ENCODE measurements at regions not wholly inside any gene's neighbourhood (a gene's known extent, or its start where the extent isn't known, plus 50 kb on each side); places are given as distances from the start of the nearest gene placed in this dataset.

DNA sequence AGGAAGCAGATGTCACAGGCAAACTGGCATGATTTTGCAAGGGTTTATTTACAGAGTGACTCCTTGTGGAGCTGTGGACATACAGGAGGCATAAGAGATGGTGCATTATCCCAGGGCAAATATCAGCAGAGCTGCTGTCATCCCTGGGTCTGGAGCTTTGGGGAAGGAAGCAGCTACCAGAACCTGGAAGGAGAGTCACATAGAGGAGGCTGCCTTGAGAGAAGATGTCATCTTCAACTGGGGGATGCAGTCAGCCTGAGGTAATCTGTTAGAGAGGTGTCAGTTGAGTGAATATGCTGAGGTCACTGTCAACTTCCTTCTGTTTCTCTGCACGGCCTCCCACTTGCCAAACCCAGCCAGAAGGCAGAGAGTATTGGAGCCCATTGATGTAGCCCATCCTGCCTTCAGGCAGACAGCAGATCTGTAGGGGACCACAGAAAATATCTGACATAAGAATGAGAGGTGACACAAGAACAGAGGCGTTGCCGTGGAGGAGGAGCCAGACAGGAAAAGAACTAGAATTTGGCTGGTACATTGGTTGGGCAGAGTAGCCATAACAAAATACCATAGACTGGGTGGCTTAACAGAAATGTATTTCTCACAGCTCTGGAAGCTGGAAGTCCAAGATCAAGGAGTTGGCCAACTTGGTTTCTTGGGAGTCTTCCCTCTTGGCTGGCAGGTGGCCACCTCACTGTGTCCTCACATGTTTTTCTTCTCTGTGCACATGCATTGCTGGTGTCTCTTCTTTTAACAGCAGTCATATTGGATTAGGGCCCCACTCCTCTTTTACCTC, 102.8 kb downstream of the SNX18 start:
- Histone ChIP-seq H3K4me1 (ENCODE audit: insufficient read depth, low read length) (no peaks in the 10 kb centered on the region), H3K9ac (ENCODE audit: low read depth, low read length) (no peak overlapping the region), H3K9me3 (ENCODE audit: control insufficient read depth, insufficient read depth, low read length) (no peaks in the 10 kb centered on the region), H3K36me3 (ENCODE audit: insufficient read depth, low read length) (no peaks in the 10 kb centered on the region)

DNA sequence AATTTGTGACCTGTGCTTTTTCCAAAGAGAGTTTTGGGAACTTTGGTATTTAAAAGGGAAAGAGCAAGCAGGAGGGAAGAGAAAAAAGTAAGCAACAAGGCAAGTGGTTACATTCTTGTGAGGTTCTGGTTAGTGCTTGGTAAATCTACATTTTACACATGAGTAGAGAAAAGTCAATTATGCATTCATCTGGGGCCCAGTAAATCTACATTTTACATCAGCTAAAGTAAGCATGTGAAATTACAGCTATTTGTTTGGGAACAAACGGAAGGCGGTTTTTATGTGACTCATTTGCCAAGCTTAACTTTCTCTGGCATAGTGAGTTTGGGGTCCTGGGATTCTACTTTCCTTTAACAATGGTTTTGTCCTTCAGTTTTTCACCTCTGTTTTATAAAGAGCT, 102.2 kb downstream of the SNX18 start:
- H3K9ac ChIP-seq (ENCODE audit: low read depth, low read length), result no peak overlapping the region
- no peaks in the 10 kb centered on the region for H3K36me3 ChIP-seq (ENCODE audit: insufficient read depth, low read length)
- H3K4me1 ChIP-seq (ENCODE audit: insufficient read depth, low read length), result no peaks in the 10 kb centered on the region
- H3K9me3 ChIP-seq (ENCODE audit: control insufficient read depth, insufficient read depth, low read length), result no peaks in the 10 kb centered on the region

DNA sequence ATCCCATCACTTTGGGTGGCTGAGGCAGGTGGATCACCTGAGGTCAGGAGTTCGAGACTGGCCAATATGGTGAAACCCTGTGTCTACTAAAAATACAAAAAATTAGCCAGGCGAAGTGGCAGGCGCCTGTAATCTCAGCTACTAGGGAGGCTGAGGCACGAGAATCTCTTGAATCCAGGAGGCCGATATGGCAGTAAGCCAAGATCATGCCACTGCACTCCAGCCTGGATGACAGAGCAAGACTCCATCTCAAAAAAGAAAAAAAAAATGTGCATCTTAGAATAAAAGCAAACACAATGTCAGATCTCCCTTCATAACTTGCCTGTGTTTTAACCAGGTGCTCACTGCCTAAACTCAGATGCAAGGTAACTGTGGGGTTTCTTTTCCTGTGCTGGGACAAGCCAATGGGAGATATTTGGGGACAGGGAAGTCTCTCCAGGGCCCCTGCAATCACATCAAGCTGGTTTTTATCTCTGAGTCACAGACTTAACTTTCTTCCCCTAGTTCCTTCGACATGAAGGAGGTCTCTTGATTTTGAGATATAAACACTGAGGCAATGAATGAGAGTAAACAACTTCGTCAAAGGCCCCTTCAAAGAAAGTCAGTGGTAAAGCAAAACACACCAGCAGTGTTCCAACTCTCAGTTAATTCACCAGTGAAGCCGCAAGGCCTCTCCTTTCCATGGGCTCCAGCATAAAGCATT, 99.1 kb downstream of the SNX18 start:
- Histone ChIP-seq H3K36me3 (ENCODE audit: insufficient read depth, low read length) (no peaks in the 10 kb centered on the region), H3K9ac (ENCODE audit: low read depth, low read length) (no peak overlapping the region), H3K9me3 (ENCODE audit: control insufficient read depth, insufficient read depth, low read length) (no peaks in the 10 kb centered on the region), H3K4me1 (ENCODE audit: insufficient read depth, low read length) (no peaks in the 10 kb centered on the region)

DNA sequence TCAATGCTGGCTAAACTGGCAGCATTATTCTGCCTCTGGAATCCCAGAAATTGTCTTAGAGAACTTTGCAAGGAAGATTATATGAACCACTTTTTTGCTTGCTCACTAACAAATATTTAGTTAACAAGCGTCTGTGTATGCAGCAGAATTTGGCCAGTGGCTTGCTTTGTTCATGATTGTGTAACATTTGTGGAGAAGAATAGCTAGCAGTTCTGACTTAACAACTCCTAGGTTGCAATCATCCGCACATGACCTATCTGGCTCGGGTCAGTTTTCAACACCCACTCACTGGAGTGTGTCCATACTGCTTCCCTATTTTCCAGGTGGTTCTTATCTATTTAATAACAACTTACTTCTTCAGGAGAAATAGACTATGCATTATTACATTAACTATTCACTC, 98.5 kb downstream of the SNX18 start:
- H3K4me1 ChIP-seq (ENCODE audit: insufficient read depth, low read length), result no peaks in the 10 kb centered on the region
- no peaks in the 10 kb centered on the region for H3K9me3 ChIP-seq (ENCODE audit: control insufficient read depth, insufficient read depth, low read length)
- no peak overlapping the region for H3K9ac ChIP-seq (ENCODE audit: low read depth, low read length)
- H3K36me3 ChIP-seq (ENCODE audit: insufficient read depth, low read length), result no peaks in the 10 kb centered on the region

DNA sequence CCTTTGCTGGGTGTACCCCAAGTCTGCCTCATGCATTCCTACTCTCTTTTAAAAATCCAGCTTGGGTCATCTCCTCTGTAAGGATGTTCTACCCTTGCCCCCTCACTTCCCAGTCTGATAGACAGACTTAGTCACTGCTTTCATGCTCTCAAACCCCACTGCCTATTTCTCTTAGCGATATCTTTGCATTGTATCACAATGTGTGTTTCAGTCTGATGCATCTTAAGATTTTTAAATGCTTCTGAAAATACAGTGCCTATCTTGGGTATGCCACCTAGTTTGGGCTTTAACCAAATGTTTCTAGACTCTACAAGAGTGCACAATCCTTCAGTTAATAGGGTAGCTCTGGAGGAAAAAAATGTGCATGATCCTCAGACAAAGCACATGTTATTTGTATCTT, 97.8 kb downstream of the SNX18 start:
- Histone ChIP-seq H3K4me1 (ENCODE audit: insufficient read depth, low read length) (no peaks in the 10 kb centered on the region), H3K9me3 (ENCODE audit: control insufficient read depth, insufficient read depth, low read length) (no peaks in the 10 kb centered on the region), H3K36me3 (ENCODE audit: insufficient read depth, low read length) (no peaks in the 10 kb centered on the region), H3K9ac (ENCODE audit: low read depth, low read length) (no peak overlapping the region)

DNA sequence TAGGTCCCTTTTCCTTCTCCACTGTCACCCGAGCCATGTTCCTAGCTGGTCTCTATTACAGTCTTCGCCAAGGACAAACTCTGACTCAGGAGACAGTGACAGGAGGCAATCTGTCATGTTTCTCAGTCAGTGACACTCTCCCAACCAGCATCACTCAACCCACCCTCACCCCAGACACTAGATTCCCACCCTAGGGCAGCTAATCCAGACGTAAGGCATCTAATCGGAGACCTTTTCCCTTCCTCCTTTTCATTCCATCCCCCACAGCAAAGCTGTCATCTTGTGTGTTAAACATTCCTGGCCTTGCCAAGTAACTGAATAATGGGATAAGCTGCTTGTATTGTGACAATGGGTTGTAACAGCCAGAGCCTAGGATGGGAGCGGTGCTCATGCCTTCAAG, 95.2 kb downstream of the SNX18 start:
- Histone ChIP-seq H3K36me3 (ENCODE audit: insufficient read depth, low read length) (no peaks in the 10 kb centered on the region), H3K9me3 (ENCODE audit: control insufficient read depth, insufficient read depth, low read length) (no peaks in the 10 kb centered on the region), H3K9ac (ENCODE audit: low read depth, low read length) (no peak overlapping the region), H3K4me1 (ENCODE audit: insufficient read depth, low read length) (no peaks in the 10 kb centered on the region)

DNA sequence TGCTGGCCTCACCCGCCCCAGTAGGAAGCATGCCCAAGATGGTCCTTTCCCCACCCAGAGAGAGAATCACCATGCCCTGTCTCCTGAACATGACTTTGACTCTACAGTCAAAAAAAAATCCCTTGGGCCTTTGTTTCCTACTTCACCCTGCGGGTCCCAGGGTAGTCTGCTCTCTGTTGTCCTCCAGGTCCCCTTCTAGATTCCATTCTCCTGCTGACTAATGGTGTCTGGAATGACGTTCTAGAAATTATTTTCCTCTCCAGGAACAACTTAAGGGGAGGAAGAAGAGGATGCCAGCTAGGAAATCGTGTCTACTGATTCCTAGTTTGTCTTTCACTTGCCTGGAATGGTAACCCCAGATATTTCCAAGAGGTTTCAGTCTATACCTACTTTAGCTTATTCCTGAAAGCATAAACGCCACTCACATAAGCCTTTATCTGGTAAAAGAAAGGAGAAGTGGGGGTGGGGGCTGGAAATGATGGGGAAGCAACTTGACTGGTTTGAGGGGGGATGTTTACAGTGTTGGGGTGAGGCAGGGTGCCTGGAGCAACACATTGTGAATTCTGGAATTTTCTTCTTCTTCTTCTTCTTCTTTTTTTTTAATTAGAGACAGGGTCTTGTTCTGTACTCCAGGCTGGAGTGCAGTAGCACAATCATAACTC, 93.9 kb downstream of the SNX18 start:
- Histone ChIP-seq H3K9me3 (ENCODE audit: control insufficient read depth, insufficient read depth, low read length) (no peaks in the 10 kb centered on the region), H3K4me1 (ENCODE audit: insufficient read depth, low read length) (no peaks in the 10 kb centered on the region), H3K9ac (ENCODE audit: low read depth, low read length) (no peak overlapping the region), H3K36me3 (ENCODE audit: insufficient read depth, low read length) (no peaks in the 10 kb centered on the region)

DNA sequence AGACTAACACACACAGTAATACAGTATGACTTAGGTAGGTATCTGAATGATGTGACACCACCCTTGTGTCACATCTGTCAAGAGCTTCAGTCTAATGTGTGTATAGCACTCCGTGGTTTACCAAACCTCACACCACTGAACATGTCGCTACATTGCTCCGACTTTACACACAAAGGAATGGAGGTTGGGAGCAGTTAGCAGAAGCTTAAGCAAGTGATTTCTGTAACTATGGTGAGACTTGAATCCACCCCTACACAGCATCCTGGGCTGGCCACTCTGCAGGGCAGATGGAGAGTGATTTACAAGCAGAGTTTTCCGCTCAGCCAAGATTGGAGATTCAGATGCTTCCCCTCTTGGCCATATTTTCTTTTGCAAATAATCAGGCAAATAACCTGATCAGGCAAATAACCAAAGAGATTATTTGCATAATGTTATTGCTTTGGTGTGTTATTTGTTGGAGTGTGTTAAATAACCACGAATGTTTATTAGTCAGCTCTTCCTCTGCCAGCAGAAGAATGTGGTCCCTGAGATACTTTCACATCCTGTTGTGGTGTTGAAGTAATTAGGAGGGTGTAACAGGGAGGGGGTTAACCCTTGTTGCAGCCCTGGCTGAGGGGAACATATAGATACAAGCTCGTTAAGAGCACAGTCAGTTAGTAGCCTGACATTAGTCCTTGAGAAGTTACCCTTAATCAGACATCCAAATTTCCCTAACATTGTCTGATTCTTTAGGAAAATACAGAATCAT, 92.8 kb downstream of the SNX18 start:
- no peaks in the 10 kb centered on the region for H3K36me3 ChIP-seq (ENCODE audit: insufficient read depth, low read length)
- no peaks in the 10 kb centered on the region for H3K9me3 ChIP-seq (ENCODE audit: control insufficient read depth, insufficient read depth, low read length)
- no peak overlapping the region for H3K9ac ChIP-seq (ENCODE audit: low read depth, low read length)
- H3K4me1 ChIP-seq (ENCODE audit: insufficient read depth, low read length), result no peaks in the 10 kb centered on the region

DNA sequence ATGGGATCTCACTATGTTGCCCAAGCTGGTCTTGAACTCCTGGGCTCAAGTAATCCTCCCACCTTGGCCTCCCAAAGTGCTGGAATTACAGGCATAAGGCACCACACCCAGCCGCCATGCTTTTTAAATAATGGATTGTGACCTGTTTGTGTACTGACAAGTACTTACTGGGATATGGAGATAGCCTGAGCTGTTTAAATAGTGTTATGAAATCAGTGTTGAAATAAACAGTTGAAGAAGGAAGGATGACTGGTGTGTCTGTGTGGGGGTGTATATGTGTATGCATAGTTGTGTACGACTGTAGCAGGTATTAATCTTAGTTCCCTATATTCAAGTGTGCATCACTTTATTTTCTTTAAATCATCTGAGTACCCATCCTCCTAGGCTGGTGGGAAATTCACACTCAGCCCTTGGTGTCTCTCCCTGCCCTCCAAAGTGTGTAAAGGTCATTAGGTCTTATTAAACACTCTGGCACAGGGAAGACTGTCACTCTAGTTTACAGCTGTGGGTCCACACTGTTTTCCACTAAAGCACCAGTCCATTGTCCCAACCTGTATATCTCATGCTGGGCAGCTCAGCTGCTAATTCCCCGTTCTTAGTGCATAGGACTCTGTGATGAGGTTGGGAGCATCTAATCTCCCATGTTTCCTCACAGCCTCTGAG, 91.0 kb downstream of the SNX18 start:
- no peaks in the 10 kb centered on the region for H3K36me3 ChIP-seq (ENCODE audit: insufficient read depth, low read length)
- H3K9me3 ChIP-seq (ENCODE audit: control insufficient read depth, insufficient read depth, low read length), result no peaks in the 10 kb centered on the region
- H3K4me1 ChIP-seq (ENCODE audit: insufficient read depth, low read length), result no peaks in the 10 kb centered on the region
- H3K9ac ChIP-seq (ENCODE audit: low read depth, low read length), result no peak overlapping the region

DNA sequence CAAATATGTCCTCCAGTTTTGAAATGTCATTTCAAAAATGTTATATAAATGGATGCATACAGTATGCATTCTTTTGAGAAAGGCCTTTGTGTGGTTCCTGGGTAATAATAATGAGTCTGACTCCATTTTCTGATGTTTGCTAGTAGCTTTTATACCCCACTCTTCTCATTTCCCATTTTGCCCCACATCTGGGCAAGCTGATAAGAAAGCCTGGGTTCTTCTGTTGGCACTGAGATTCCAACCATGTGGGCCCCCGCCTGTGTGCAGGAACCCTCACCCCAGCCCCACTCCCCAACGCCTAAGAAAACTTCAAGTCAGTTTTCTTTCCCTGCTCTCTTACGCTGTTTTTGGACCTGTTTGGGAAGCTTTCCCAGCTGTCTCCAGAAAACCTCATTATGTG, 89.4 kb downstream of the SNX18 start:
- H3K4me1 ChIP-seq (ENCODE audit: insufficient read depth, low read length), result no peaks in the 10 kb centered on the region
- no peaks in the 10 kb centered on the region for H3K36me3 ChIP-seq (ENCODE audit: insufficient read depth, low read length)
- no peak overlapping the region for H3K9ac ChIP-seq (ENCODE audit: low read depth, low read length)
- H3K9me3 ChIP-seq (ENCODE audit: control insufficient read depth, insufficient read depth, low read length), result no peaks in the 10 kb centered on the region

DNA sequence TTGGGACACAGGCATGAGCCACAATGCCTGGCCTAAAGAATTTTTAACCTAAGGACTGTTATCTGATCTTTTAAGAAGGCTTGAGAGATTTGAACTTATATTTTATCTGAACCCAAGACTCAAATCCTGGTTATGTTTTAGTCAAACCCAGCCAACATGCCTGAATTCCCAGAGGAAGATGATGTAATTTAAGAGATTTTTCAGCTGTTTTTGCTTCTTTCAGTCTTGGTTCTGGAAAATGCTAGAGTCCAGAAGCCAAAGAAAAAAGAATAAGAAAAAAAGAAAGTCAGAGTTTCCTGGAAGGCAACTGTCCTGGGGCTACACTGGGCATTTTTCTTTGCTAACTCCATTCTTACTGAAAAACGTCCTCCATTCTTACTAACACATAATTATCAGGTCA, 85.8 kb downstream of the SNX18 start:
- Histone ChIP-seq H3K9ac (ENCODE audit: low read depth, low read length) (no peak overlapping the region), H3K4me1 (ENCODE audit: insufficient read depth, low read length) (no peaks in the 10 kb centered on the region), H3K36me3 (ENCODE audit: insufficient read depth, low read length) (no peaks in the 10 kb centered on the region), H3K9me3 (ENCODE audit: control insufficient read depth, insufficient read depth, low read length) (no peaks in the 10 kb centered on the region)

DNA sequence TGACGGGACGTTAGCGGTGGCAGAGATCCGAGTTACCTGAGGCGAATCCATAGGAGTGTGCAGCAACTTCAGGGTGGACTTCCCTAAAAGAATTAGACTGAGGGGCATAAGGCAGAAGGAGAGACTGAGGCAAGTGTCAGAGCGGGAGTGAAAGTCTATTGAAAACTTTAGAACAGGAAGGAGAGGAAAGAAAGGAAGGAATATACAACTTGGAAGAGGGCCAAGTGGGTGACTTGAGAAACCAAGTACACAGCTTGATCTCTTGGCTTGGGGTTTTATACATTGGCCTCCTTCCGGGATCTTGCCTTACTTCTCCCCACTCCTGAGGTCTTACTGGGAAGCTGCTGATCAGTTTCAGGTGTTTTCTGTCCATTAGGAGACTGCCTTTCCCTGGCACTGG, 84.9 kb downstream of the SNX18 start:
- H3K9ac ChIP-seq (ENCODE audit: low read depth, low read length), result no peak overlapping the region
- H3K4me1 ChIP-seq (ENCODE audit: insufficient read depth, low read length), result no peaks in the 10 kb centered on the region
- H3K9me3 ChIP-seq (ENCODE audit: control insufficient read depth, insufficient read depth, low read length), result no peaks in the 10 kb centered on the region; the same call in 1 of the 2 replicates
- no peaks in the 10 kb centered on the region for H3K36me3 ChIP-seq (ENCODE audit: insufficient read depth, low read length)

DNA sequence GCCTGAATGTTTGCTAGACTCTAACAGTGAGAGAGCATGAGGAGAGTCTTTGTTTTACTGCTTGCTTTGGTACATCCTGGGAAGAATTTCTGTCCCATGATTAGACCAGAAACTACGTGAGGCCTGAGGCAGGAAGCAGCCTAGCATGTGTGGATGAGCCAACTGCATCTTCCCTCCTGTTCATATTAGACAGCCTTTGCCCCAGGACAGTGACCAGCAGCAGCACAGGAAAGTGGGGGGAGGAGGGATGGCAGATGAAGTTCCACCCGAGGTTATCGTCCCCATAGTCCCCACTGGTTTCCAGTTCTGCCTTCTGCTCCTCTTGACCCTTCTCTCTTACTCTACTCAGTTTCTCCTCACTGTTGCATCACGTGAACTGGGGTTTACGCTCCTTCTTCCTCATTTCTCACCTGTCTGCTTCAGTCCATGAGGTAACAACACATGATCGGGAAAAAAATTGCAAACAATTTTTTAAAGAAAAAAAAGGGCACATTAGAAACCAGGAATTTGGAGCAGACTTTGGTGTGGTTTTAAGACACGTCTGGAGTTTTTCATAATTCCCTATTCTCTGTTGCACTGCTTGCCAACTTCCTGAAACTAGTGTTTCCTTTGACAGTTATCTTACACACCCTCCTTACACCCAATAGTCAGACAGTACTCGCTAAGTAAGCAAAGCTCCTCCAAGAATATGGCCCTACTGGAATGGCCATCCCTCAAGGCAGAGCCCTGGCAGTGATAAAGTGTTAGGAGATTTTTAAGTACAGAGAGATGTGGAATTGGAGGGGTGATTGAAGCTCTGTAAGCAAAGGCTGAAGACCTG, 84.1 kb downstream of the SNX18 start:
- H3K9me3 ChIP-seq (ENCODE audit: control insufficient read depth, insufficient read depth, low read length), result no peaks in the 10 kb centered on the region; the same call in 1 of the 2 replicates

More for the DNA sequence above, 84.1 kb downstream of the SNX18 start:
- H3K9ac ChIP-seq (ENCODE audit: low read depth, low read length), result no peak overlapping the region
- H3K36me3 ChIP-seq (ENCODE audit: insufficient read depth, low read length), result no peaks in the 10 kb centered on the region
- no peaks in the 10 kb centered on the region for H3K4me1 ChIP-seq (ENCODE audit: insufficient read depth, low read length)

All from ES-I3 (cell line).